GM18861 (cell line): ENCODE measurements at regions not wholly inside any gene's neighbourhood (a gene's known extent, or its start where the extent isn't known, plus 50 kb on each side); places are given as distances from the start of the nearest gene placed in this dataset.

Source experiments
- ATAC-seq: cut with Tn5 transposase; IDR thresholded peaks from one replicate; pipeline ENCODE4 v1.9.1; 2021; ENCODE audit not compliant: unreplicated experiment

DNA sequence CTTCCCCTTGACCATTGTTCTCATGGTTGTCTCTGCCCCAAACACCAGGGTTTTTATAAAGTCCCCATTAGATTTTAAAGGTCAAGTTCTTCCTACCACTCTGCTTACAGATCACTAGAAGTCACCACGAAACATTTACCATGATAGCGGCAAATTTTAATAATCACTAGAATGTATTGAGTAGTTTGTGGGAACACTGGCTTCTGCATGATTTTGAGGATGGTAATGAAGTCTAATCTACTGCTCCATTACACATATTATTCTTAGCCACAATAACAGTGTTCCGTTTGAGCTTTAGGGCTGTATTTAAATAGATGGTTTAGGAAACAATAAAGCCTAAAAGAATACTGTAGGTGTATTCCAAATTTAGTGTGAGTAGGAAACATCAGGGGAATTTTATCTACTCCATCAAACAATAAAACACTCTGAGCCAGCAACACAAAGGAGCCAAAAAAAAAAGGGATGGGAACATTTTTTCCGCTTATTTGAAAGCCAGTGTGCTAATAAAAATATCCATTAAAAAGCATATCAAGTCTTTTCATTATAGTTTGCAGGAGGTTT, 49.7 kb downstream of the KLF12 start:
- no peak for ATAC-seq

DNA sequence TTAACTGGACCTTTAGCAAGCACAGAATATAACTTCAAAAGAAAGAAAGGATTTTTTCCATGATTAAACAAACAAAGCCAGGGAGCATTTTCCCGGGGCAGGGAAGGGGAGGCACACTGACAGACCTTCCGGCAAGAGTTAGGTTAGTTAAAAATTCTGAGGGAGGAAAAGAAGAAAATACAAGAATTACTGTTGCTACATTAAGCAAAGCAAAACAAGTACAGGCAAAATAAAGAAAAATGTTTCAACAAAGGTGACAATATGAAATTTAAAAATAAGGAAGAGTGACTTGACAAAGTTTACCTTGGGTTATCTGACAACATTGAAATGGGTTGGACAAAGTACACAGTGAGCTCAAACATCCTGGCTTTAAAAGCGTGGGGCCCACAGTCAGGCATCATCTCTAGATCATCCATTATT, 51.5 kb downstream of the KLF12 start:
- no peak for ATAC-seq

DNA sequence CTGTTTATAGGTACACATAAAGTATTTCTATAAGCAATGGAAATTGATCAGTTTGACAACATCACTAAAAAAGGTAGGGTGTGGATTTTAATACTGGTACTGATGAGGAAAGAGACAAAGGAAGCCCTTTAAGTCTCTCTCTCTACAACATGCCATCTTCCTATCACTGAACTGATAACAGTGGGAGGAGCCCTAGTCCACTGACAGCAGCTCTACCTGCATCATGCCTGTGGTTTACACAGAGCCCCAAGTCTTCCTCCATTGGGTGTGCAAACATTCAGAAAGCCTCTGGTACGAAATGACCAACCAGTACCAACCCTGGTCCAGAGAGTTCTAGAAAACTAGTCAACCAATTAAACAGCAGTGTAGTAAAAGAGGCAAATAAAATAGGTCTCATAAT, 53.4 kb downstream of the KLF12 start:
- no peak for ATAC-seq

DNA sequence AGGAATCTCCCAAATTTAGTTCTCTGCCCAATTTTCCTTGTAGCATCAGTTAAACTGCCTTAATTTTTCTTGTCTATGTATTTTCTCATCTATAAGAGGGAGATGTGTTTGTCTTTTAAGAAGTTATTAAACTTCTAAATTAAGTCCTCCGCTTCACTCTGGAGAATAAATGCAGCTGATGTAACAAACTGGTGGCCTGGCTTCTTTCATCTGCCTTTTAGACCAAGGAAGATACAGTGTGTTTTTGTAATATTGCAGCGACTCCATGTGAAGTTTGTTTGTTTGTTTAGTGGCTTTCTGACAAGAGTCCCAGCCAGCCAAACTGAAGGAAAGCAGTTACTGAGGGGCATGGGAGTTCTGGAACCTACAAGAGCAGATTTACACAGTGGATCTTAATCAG, 56.4 kb downstream of the KLF12 start:
- no peak for ATAC-seq

DNA sequence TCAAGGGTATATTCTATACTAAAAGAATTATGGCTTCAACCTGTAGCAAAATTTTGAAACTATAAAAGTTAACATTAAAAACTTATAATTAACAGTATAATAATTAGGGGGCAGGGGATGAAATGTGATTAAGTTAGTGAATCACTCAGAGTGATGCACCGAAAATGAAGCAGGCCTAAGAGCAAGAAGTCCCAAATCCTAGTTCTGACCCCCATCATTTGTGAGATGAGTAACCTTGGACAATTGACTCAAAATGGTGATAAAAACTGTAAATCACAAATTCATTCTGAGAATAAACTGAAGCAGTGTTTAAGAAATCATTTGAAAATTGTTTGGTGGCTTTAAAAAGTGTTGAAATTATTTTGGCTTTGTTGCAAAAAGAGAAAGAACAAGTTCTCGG, 56.8 kb downstream of the KLF12 start:
- no peak for ATAC-seq

DNA sequence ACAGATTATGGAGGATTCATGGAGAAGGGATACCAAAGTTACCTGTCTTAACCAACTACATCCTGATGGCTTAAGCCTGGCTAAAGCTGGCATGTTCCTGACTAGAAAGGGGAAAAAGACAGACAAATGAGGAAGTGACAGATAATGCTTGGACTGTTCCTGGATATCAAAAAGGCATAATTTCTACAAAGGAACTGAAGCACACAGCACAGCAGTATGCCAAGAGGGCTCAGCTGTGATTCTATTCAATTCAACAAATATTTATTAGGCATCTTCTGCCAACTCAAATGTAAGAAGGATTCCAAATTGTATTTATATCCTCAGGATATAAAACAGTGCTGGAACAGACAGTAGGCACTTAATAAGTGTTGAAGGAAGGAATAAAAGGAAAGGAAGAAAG, 59.5 kb downstream of the KLF12 start:
- no peak for ATAC-seq

DNA sequence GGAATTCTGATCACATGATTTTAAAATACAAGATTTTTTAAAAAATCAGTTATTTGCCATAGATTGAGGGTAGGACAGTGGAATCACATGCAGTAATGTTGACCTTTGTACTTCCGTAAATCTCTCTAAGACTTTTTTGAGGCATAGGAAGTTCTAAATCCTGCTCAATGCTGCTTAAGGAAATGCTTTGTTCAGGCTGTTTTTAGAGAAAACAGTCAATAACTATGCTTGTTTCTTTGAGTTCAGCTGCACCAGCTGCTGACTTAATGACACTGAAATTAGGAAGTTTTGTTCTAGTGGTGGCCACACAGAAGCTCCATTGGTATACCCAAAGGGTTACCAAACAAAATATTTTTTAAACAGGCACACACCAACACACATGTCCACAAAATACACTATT, 60.9 kb downstream of the KLF12 start:
- no peak for ATAC-seq

DNA sequence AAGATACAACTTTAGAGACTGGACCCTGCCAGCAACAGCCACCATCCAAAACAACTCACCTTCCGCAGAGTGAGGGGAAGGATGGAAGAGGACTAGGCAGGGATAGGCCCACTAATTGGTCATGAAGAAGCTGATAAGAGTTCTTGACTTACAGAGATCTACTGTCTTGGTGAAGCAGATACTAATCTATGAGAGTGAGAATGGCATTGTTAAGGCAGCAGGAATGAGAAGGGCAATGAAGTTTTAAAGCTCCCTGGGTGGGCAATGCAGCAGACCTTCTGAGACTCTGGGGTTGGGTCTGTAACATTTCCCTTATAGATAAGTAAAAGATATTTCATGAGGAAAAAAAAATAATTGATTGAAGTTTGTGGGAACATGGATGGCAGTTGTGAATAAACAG, 63.7 kb downstream of the KLF12 start:
- no peak for ATAC-seq

DNA sequence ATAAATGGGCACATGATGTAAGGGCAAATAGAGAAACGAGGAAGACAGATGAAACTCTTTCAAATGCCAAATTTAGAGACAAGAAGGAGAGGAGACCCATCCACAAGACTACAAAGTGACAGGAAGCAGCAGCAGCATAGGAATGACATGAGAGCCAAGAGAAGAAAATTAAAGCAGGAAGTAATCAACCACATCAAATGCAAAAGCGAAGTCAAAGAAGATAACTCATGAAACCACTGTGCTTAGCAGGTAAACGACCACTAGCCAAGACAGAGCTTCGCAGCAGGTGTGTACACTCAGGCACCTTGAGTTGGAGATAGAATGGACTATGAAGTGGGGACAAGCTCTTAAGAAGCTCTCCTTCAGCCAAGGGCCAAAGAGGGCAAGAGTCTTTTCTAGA, 64.1 kb downstream of the KLF12 start:
- ATAC-seq, result peak; percentile 55

DNA sequence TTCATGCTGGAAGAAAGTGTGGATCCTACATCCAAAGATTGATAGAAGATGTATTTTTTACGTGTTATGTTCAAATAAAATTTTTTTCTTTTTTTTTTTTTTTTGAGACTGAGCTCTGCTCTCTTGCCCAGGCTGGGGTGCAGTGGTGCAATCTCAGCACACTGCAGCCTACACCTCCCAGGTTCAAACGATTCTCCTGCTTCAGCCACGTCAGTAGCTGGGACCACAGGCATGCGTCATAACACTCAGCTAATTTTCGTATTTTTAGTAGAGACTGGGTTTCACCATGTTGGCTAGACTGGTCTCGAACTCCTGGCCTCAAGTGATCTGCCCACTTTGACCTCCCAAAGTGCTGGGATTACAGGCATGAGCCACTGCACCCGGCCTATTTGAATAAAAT, 65.7 kb downstream of the KLF12 start:
- ATAC-seq, result no peak

DNA sequence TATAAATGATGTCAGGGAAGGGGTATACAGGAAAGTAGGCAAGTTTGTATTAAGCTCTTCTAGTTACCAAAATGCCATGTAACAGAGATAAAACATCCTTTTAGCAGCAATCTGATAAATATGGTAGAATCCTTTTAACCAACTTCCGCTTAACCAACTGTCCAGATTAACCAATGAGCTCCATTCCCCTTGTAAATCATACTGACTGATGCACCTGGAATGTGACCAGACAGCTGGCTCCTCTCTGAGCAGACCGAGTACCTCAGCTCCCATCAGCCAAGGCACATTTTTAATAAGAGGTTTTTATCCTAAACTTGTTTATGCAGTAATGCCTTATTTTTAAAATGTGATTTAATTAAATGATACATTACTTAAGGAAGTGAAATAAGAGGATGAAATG, 66.4 kb downstream of the KLF12 start:
- no peak for ATAC-seq

DNA sequence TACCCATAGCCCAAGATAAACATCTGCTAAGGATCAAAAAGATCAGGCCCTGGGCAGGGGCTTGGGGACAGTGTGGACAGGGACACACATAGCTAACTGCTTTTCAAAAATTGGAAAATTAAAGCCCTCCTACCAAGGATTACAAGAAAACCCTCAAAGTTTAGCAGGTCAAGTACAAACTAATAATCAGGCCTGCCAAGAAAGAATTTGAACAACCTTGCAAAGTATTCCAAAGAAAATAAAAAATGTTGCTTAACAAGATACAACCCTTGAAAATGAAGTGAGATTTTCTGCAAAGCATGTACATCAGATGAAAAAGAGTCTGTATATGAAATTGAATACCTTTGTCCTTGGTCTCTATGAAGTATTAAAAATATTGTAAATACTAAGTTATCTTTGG, 67.3 kb downstream of the KLF12 start:
- no peak for ATAC-seq

DNA sequence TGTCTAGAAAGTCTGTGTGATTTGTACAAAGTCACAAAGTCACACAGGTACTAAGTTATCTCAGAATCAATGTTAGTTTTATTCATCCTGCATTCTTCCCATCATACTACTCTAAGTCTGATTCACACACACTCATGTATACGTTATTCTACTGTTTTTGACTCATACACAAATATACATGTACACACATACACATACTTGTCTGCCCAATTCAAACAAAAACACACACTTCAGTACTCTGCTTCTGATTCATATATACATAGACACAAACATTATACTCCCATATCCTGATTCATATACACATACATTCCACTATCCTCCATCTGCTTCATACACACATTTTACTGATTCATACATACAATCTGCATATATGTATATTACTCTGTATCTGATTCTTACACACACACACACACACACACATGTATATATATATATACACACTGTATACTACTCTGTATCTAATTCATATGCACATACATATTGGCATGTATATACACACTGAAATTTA, 69.3 kb downstream of the KLF12 start:
- ATAC-seq, result no peak

DNA sequence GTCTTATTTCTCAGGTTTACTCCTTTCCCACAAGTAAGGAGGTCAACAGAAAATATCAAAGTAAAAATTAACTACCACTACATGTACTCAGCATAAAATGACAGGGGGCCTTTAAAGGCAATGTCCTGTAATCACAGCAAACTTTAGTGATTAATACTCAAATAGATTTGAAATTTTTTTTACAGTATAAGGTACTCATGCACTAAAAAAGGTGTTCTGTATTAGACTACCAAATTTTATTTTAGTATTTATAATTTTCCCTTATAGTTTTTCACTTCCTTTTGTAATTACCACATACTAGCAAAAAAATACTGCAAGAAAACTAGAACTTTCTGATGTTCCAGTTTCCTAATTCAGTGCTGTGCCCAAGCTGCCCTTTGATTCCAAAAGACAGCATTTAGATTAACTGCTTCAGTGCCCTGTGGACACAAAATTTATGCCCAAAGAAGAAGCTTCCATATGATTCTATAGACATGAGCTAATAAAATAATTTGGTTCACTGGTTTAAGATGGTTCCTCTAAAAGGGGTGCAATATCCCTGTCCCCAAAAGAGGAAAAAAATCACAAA, 70.6 kb downstream of the KLF12 start:
- ATAC-seq, result no peak

DNA sequence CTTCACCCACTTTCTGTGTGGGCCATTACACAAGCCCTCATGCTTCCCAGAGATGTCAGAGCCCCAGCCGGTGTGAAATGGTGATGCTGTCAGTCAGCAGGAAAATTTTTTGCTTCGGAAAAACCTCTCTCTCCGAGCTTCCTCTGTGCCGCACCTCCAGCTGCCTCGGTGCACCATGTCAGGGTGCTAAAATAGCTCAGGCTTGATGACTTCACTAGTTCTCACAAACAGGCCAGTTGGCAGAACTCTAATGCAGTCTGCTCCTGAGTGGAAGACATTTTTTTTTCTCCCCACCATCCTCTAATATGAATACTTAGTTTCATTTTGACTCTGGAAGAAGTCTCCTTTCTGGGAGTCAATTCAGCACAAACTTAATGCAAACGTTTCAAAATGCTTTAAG, 71.3 kb downstream of the KLF12 start:
- ATAC-seq, result peak; percentile 47

DNA sequence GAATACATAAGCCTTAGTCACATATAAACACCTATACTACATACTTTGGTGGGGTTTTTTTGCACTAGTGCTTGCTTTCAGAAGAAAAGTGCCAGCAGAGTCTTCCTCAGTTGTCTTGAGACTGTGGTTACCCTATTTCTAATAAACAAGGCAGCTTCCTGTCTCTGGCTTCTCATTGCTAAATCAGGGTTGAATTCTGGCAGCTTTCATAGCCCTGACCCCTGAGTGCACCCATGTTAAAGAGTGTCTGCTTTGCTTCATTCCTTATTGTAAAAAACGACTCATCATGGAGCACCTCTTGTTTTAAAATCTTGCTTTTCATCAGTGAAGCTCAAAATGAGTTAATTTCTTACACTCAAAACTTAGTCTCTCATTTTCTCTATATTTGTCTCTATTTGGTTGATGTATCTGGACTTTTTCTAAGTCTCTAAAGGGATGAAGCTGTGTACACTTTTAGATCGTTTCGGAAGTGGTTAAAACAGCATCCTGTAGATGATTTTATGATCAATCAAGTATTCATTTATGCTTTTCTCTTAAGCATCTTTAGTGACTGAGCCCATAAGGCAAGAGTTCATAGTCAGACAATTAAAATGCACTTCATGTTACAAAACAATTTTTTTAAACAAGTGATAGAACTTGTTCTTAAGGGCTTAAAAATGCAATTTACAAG, 72.1 kb downstream of the KLF12 start:
- peak; percentile 83 for ATAC-seq

DNA sequence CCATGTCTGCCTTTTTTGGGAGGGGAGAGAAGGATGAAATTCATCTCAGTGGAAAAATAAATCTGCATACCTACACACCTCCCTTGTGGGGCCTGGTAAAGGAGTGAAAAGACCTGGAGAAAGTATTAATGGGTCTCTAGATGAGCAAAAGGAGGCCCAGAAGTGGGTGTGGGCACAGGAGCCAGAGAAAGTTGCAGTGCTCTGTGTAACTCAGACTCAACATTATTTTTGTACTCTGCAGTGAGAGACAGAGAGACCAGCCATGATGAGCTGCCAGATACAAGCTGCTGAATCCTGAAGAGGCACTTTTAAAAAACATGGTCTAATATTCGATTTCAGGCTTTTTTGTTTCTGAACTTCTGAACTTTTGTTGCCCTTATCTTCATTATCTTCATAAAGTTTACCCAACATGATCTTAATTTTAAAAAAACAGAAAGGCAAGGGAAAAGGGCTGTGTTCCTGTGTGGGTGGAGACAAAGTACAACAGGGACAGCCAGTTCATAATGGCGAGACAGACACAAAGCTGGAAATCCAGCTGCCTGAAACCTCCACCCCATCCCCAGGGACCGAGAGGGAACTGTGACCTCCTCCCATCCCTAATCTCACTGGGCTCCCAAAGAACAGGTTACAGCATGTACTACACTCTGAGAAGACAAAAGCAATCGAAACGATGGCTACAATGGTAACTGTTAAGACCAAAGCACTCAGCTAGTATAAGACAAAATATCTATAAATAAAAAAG, 77.2 kb downstream of the KLF12 start:
- ATAC-seq, result no peak

DNA sequence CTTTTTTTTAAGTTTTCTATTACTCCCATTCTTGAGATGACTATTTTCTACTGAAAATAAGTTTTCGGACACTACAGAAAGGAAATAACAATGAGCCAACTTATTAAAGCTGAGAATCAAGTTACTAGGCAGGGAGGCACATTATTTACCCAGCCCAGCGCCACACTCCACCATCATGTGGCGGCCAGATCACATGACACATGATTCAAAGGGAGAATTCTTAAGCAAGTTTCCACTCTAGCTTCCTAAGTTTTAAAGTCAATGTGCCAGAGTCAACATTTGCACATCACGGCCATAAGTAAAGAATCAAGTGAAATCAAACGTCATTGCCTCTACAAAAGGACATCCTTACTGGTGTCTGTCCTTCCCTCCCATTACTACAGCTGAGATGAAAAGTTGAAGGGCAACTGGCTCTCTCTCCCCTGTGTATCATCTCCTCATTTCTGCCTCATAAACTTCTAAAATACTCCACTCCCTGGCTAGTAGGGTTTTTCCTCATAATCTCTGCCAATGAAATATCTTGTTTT, 81.7 kb downstream of the KLF12 start:
- ATAC-seq, result no peak

DNA sequence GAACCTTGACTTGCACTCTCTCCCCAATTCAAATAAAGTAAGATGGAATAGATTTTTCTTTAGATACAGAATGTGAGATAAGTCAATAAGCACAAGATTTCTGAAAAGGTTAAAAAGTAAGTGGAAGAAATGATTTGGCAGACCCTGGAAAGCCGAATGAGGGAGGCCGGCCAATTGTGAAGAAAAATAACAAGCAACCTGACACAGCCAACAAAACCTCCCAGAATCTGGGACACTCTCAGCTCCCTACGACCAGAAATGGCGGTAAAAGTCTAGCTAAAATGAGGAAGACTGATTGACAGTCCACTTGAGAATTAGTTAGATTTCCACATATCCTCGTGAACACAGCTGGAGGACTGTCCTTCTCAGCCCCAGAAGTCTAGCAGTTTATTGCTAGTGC, 85.4 kb downstream of the KLF12 start:
- ATAC-seq, result no peak

DNA sequence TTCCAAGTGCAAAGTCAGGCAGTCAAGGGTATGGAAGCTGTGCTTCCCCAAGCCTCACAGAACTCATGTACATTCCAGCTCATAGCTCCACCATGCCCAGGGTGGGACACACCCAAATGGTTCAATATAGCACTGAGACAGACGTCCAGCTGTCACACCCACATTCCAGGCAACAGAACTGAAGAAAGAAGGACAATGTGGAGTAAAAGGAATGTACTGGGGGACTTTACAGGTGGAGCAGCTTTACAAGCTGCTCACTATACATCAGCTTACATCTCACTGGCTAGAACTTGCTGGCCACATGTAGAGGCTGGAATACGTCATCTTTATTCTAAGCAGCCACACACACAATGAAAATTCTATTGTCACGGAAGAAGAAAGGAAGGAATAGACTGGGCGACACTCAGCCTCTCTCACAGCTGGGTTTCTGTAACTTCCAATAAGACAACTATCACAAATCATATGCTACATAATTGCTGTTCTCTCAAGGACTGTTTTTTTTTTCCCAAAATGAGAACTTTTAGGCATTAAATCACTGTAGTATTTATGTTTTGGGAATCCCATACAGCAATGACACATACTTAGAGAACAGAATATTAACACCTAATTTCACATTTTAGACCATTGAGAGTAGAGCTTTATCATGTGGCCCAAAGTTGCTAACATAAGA, 86.1 kb downstream of the KLF12 start:
- ATAC-seq, result no peak

DNA sequence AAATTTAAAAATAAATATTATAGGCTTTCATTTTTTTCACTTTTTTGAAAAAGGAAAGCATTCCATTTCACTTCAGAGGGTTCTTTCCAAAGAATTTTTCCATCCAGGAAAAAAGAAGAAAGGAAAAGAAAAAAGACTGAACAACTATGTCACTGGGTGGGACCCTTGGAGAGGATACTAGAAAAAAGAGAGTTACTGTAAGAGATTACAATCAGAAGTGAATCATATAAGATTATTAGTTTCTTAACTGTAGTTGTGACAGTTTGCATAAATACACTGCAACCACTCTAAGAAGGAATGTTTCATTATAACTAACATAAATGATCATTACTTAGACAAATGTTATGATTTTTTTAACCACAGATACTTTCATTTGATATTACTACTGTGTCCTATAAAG, 87.8 kb downstream of the KLF12 start:
- no peak for ATAC-seq
